ENCODE measurements at regions not wholly inside any gene's neighbourhood (a gene's known extent, or its start where the extent isn't known, plus 50 kb on each side); places are given as distances from the start of the nearest gene placed in this dataset.

GRCh38 chr18:29063346-29063745, 886.4 kb upstream of the CDH2 start:
- no peaks in the 10 kb centered on the region; the same call in 1 of the 2 replicates for H3K27me3 Mint-ChIP-seq (ENCODE audit: insufficient read depth)
- H3K36me3 Mint-ChIP-seq (ENCODE audit: low read depth): no peaks in the 10 kb centered on the region
- peak overlapping the region; percentile 6 for H3K27ac Mint-ChIP-seq
- peaks cover 42% of the 10 kb centered on the region for H3K4me1 Mint-ChIP-seq (ENCODE audit: low read depth)
- no peaks in the 10 kb centered on the region for H3K9me3 Mint-ChIP-seq
- no peak overlapping the region for H3K4me3 Mint-ChIP-seq
- no peak for TF ChIP-seq CTCF (IDR thresholded peaks at IDR 0.05)
- no peak for DNase-seq

GRCh38 chr18:29062921-29063320, 886.0 kb upstream of the CDH2 start:
- no peak for DNase-seq
- no peak overlapping the region for H3K4me3 Mint-ChIP-seq

GRCh38 chr18:29060349-29060748, 883.4 kb upstream of the CDH2 start:
- Mint-ChIP-seq H3K36me3 (ENCODE audit: low read depth) (no peaks in the 10 kb centered on the region), H3K4me1 (ENCODE audit: low read depth) (peaks cover 34% of the 10 kb centered on the region), H3K27ac (no peak overlapping the region), H3K27me3 (ENCODE audit: insufficient read depth) (no peaks in the 10 kb centered on the region; the same call in 1 of the 2 replicates), H3K4me3 (no peak overlapping the region), H3K9me3 (no peaks in the 10 kb centered on the region)
- DNase-seq: no peak
- TF ChIP-seq CTCF (IDR thresholded peaks at IDR 0.05): no peak; the same call in 1 of the 2 replicates

More at GRCh38 chr18:29062921-29063320, 886.0 kb upstream of the CDH2 start:
- peak overlapping the region; percentile 6; the same call in 1 of the 2 replicates for H3K27ac Mint-ChIP-seq
- no peak for TF ChIP-seq CTCF (IDR thresholded peaks at IDR 0.05)
- no peaks in the 10 kb centered on the region for H3K9me3 Mint-ChIP-seq
- peaks cover 42% of the 10 kb centered on the region for H3K4me1 Mint-ChIP-seq (ENCODE audit: low read depth)
- no peaks in the 10 kb centered on the region; the same call in 1 of the 2 replicates for H3K27me3 Mint-ChIP-seq (ENCODE audit: insufficient read depth)
- H3K36me3 Mint-ChIP-seq (ENCODE audit: low read depth): no peaks in the 10 kb centered on the region

GRCh38 chr18:29057703-29058102, 880.8 kb upstream of the CDH2 start:
- H3K27me3 Mint-ChIP-seq (ENCODE audit: insufficient read depth): no peaks in the 10 kb centered on the region; the same call in 1 of the 2 replicates
- TF ChIP-seq CTCF (IDR thresholded peaks at IDR 0.05): no peak
- H3K4me3 Mint-ChIP-seq: no peak overlapping the region
- H3K9me3 Mint-ChIP-seq: peaks cover under 1% of the 10 kb centered on the region; the same call in 1 of the 2 replicates
- H3K4me1 Mint-ChIP-seq (ENCODE audit: low read depth): peaks cover 7% of the 10 kb centered on the region
- H3K27ac Mint-ChIP-seq: no peak overlapping the region
- H3K36me3 Mint-ChIP-seq (ENCODE audit: low read depth): peaks cover under 1% of the 10 kb centered on the region; the same call in 1 of the 2 replicates
- DNase-seq: no peak

- Mint-ChIP-seq H3K36me3 (ENCODE audit: low read depth) (peaks cover 10% of the 10 kb centered on the region; the same call in 1 of the 2 replicates), H3K27ac (no peak overlapping the region), H3K27me3 (ENCODE audit: insufficient read depth) (no peaks in the 10 kb centered on the region; the same call in 1 of the 2 replicates), H3K4me3 (no peak overlapping the region), H3K9me3 (peaks cover 9% of the 10 kb centered on the region), H3K4me1 (ENCODE audit: low read depth) (peaks cover 7% of the 10 kb centered on the region; the same call in 1 of the 2 replicates)
- no peak for TF ChIP-seq CTCF (IDR thresholded peaks at IDR 0.05)
- DNase-seq: no peak
These were observed 879.9 kb upstream of the CDH2 start for GRCh38 chr18:29056800-29057199.

All from HFFc6 (cell line).